Chondrocyte (in vitro differentiated cells): ENCODE measurements at regions not wholly inside any gene's neighbourhood (a gene's known extent, or its start where the extent isn't known, plus 50 kb on each side); places are given as distances from the start of the nearest gene placed in this dataset.
A peak's percentile ranks its signal among the peaks of the same experiment; 100 is the strongest.

Source experiments
- DNase-seq: peaks from one replicate; pipeline ENCODE4 v3.0.0; 2021; ENCODE audit warnings: mixed read lengths, low spot score
- H3K27ac Mint-ChIP-seq: one replicate; pipeline ENCODE4 v1.8.0; 2021; ENCODE audit warnings: mild to moderate bottlenecking, moderate library complexity, mixed read lengths; ENCODE audit not compliant: unreplicated experiment
- H3K27me3 Mint-ChIP-seq: 2 replicates; pipeline ENCODE4 v1.8.0; 2021; ENCODE audit warnings: low read depth, mixed read lengths
- H3K36me3 Mint-ChIP-seq: 2 replicates; pipeline ENCODE4 v1.8.0; 2021; ENCODE audit warnings: low read depth, mixed read lengths
- H3K4me1 Mint-ChIP-seq: 2 replicates; pipeline ENCODE4 v1.8.0; 2021; ENCODE audit warnings: low read depth, mild to moderate bottlenecking, mixed read lengths
- H3K4me3 Mint-ChIP-seq: one replicate; pipeline ENCODE4 v1.8.0; 2021; ENCODE audit warnings: mild to moderate bottlenecking, moderate library complexity, mixed read lengths; ENCODE audit not compliant: unreplicated experiment
- H3K9me3 Mint-ChIP-seq: 2 replicates; pipeline ENCODE4 v1.8.0; 2021; ENCODE audit warnings: low read depth, mixed read lengths
- CTCF ChIP-seq: fragments of 200-600 bp; sonication (generic); IDR thresholded peaks from 2 replicates; pipeline ENCODE4 v1.5.0; 2021; ENCODE audit warnings: antibody characterized with exemption, mild to moderate bottlenecking, moderate library complexity

GRCh38 chr6:91562955-91563354 lies 976.1 kb upstream of the MAP3K7 start:
- TF ChIP-seq CTCF = no peak
- H3K4me1 Mint-ChIP-seq = peaks cover 18% of the 10 kb centered on the region
- H3K4me3 Mint-ChIP-seq = no peak overlapping the region
- H3K9me3 Mint-ChIP-seq = peaks cover 49% of the 10 kb centered on the region
- peaks cover 22% of the 10 kb centered on the region for H3K36me3 Mint-ChIP-seq
- H3K27ac Mint-ChIP-seq = peak overlapping the region; percentile 81
- no peaks in the 10 kb centered on the region for H3K27me3 Mint-ChIP-seq
- DNase-seq = no peak

- Mint-ChIP-seq H3K27ac (no peak overlapping the region), H3K9me3 (peaks cover 49% of the 10 kb centered on the region), H3K36me3 (peaks cover 20% of the 10 kb centered on the region), H3K4me3 (no peak overlapping the region), H3K4me1 (peaks cover 18% of the 10 kb centered on the region), H3K27me3 (no peaks in the 10 kb centered on the region)
- no peak for TF ChIP-seq CTCF
- peak; percentile 61 for DNase-seq
These were observed 973.5 kb upstream of the MAP3K7 start for GRCh38 chr6:91560409-91560808.

GRCh38 chr6:91540902-91541301 lies 954.0 kb upstream of the MAP3K7 start:
- peaks cover 8% of the 10 kb centered on the region for H3K4me1 Mint-ChIP-seq
- no peak overlapping the region for H3K4me3 Mint-ChIP-seq
- H3K27me3 Mint-ChIP-seq = no peaks in the 10 kb centered on the region
- no peaks in the 10 kb centered on the region for H3K36me3 Mint-ChIP-seq
- DNase-seq = no peak
- H3K9me3 Mint-ChIP-seq = peaks cover 5% of the 10 kb centered on the region
- H3K27ac Mint-ChIP-seq = no peak overlapping the region
- no peak for TF ChIP-seq CTCF

GRCh38 chr6:91539456-91539855 lies 952.6 kb upstream of the MAP3K7 start:
- H3K4me1 Mint-ChIP-seq = peaks cover 8% of the 10 kb centered on the region
- H3K27me3 Mint-ChIP-seq = no peaks in the 10 kb centered on the region
- no peak overlapping the region for H3K4me3 Mint-ChIP-seq
- peaks cover 5% of the 10 kb centered on the region for H3K9me3 Mint-ChIP-seq
- DNase-seq = no peak
- H3K36me3 Mint-ChIP-seq = no peaks in the 10 kb centered on the region
- H3K27ac Mint-ChIP-seq = no peak overlapping the region
- no peak for TF ChIP-seq CTCF

GRCh38 chr6:91538622-91539021 lies 951.8 kb upstream of the MAP3K7 start:
- H3K27me3 Mint-ChIP-seq = no peaks in the 10 kb centered on the region
- no peak overlapping the region for H3K4me3 Mint-ChIP-seq
- peaks cover 8% of the 10 kb centered on the region for H3K4me1 Mint-ChIP-seq
- TF ChIP-seq CTCF = no peak
- no peak overlapping the region for H3K27ac Mint-ChIP-seq
- DNase-seq = no peak
- no peaks in the 10 kb centered on the region for H3K36me3 Mint-ChIP-seq
- H3K9me3 Mint-ChIP-seq = peaks cover 5% of the 10 kb centered on the region
